Tibial artery (tissue), 4 donors: ENCODE measurements at regions not wholly inside any gene's neighbourhood (a gene's known extent, or its start where the extent isn't known, plus 50 kb on each side); places are given as distances from the start of the nearest gene placed in this dataset.

Experiments
- DNase-seq, 2 donors: peaks; one replicate each; pipeline ENCODE4 v3.0.0-alpha.2; 2019
- H3K27ac ChIP-seq, 2 donors: fragments of 200-600 bp; sonication (generic) in 1 of 2; 1 replicate in 1 of 2; 2 replicates in 1 of 2; pipeline ENCODE4 v1.5.1; 2018 to 2019; ENCODE audit warnings: mild to moderate bottlenecking in 1 of 2
- H3K27me3 ChIP-seq, 2 donors: fragments of 200-600 bp; sonication (generic) in 1 of 2; one replicate each; pipeline versions ENCODE4 v1.5.1 to v1.6.0; 2016 to 2019
- H3K36me3 ChIP-seq, 3 donors: fragments of 200-600 bp; sonication (generic) in 2 of 3; one replicate each; pipeline ENCODE4 v1.5.1; 2016 to 2019; ENCODE audit warnings: mild to moderate bottlenecking in 2 of 3
- H3K4me1 ChIP-seq, 4 donors: fragments of 200-600 bp; sonication (generic) in 2 of 4; 1 replicate in 3 of 4; 2 replicates in 1 of 4; pipeline ENCODE4 v1.5.1; 2016 to 2019
- H3K4me3 ChIP-seq, 2 donors: fragments of 200-600 bp; sonication (generic) in 1 of 2; 1 replicate in 1 of 2; 2 replicates in 1 of 2; pipeline ENCODE4 v1.5.1; 2018 to 2019; ENCODE audit warnings: mild to moderate bottlenecking in 2 of 2
- H3K9me3 ChIP-seq, 3 donors: fragments of 200-600 bp; sonication (generic) in 1 of 3; one replicate each; pipeline ENCODE4 v1.5.1; 2016 to 2019
- intact Hi-C: fragments of 100-400 bp; cut with DNase I; formaldehyde crosslinking; loops from one replicate; pipeline ENCODE4 v1.15.0; 2023; ENCODE audit warnings: low total_unique reads
- TF ChIP-seq, protein P1 (sequence below), 2 experiments: fragments of 200-600 bp in 1 of 2; fragments of 450-650 bp in 1 of 2; IDR thresholded peaks; one replicate each; pipeline ENCODE4 v1.5.1; 2017 to 2019; ENCODE audit warnings: antibody characterized with exemption in 2 of 2, mild to moderate bottlenecking in 1 of 2, moderate library complexity in 1 of 2

DNA sequence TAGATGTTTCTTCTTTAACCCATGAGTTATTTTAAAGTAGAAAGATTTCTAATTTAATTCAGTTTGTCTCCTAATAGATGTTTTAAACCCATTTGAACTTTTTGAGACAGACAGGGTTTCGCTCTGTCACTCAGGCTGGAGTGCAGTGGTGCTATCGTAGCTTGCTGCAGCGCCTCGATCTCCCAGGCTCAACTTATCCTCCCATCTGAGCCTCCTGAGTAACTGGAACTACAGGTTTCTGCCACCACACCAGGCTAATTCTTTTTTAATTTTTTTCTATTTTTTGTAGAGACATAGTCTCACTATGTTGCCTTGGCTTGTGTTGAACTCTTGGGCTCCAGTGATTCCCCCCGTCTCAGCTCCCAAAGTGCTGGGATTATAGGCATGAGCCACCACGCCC lies 53.0 kb upstream of the RAB18 start:
- no peak overlapping the region for H3K27ac ChIP-seq
- no peaks in the 10 kb centered on the region for H3K36me3 ChIP-seq
- H3K9me3 ChIP-seq = no peaks in the 10 kb centered on the region
- TF ChIP-seq, protein P1, sequence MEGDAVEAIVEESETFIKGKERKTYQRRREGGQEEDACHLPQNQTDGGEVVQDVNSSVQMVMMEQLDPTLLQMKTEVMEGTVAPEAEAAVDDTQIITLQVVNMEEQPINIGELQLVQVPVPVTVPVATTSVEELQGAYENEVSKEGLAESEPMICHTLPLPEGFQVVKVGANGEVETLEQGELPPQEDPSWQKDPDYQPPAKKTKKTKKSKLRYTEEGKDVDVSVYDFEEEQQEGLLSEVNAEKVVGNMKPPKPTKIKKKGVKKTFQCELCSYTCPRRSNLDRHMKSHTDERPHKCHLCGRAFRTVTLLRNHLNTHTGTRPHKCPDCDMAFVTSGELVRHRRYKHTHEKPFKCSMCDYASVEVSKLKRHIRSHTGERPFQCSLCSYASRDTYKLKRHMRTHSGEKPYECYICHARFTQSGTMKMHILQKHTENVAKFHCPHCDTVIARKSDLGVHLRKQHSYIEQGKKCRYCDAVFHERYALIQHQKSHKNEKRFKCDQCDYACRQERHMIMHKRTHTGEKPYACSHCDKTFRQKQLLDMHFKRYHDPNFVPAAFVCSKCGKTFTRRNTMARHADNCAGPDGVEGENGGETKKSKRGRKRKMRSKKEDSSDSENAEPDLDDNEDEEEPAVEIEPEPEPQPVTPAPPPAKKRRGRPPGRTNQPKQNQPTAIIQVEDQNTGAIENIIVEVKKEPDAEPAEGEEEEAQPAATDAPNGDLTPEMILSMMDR (IDR thresholded peaks at IDR 0.05) = no peak
- intact Hi-C loops = no loop called here
- no peak overlapping the region for H3K4me3 ChIP-seq
- no peaks in the 10 kb centered on the region for H3K27me3 ChIP-seq
- no peak for DNase-seq
- no peaks in the 10 kb centered on the region for H3K4me1 ChIP-seq

GRCh38 chr10:27450225-27450624 lies 53.9 kb upstream of the RAB18 start:
- intact Hi-C loops = no loop called here
- H3K27ac ChIP-seq = no peak overlapping the region
- H3K4me3 ChIP-seq = no peak overlapping the region
- DNase-seq = no peak
- H3K9me3 ChIP-seq = no peaks in the 10 kb centered on the region
- H3K27me3 ChIP-seq = no peaks in the 10 kb centered on the region
- TF ChIP-seq, protein P1 (IDR thresholded peaks at IDR 0.05) = no peak
- no peaks in the 10 kb centered on the region for H3K36me3 ChIP-seq
- no peaks in the 10 kb centered on the region for H3K4me1 ChIP-seq

DNA sequence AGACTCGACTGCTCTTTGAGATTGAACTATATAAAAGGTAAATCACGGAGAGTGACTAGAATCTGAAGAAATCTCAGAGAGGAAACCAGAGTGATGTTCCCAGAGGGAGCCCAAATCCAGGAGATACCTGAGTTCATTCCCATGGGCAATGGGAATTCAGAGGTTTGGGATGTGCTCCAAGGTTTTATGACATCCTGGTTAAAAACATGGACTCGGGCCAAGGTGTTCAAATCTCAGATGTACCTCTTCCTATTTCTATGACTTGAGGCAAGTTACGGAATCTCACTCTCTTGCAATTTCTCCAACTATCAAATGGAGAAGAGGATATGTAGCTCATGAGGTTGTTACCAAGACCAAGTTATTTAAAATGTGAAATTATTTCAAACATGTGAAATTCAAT lies 54.5 kb upstream of the RAB18 start:
- intact Hi-C loops = loop anchor here (10.0 kb wide), 1 partner anchor 795 kb away; no protein-coding TSS in a partner anchor
- Histone ChIP-seq H3K4me1 (no peaks in the 10 kb centered on the region), H3K4me3 (no peak overlapping the region), H3K9me3 (no peaks in the 10 kb centered on the region), H3K36me3 (no peaks in the 10 kb centered on the region), H3K27me3 (no peaks in the 10 kb centered on the region), H3K27ac (no peak overlapping the region)
- TF ChIP-seq, protein P1 (IDR thresholded peaks at IDR 0.05) = no peak
- no peak for DNase-seq

DNA sequence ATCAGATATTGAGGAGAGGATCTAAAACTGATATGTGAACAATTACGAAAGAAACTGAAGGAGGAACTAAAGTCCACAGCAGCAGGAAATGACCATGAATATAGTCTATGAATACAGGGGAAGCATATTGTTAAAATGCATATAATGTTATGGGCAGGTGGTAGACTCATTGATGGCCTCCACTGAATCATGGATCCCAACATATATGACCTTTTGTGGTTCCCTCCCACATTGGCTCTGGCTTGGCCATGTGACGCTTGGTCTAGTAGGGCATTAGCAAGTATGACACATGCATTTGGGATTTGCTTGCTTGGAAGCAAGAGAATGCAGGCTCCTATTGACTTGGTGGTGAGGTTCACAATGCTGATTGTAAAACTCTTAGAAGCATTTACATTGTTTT lies 55.2 kb upstream of the RAB18 start:
- H3K27me3 ChIP-seq = no peaks in the 10 kb centered on the region
- no peak for DNase-seq
- no peaks in the 10 kb centered on the region for H3K9me3 ChIP-seq
- TF ChIP-seq, protein P1 (IDR thresholded peaks at IDR 0.05) = no peak
- H3K4me3 ChIP-seq = no peak overlapping the region
- intact Hi-C loops = loop anchor here (10.0 kb wide), 1 partner anchor 796 kb away; no protein-coding TSS in a partner anchor
- no peaks in the 10 kb centered on the region for H3K36me3 ChIP-seq
- H3K4me1 ChIP-seq = no peaks in the 10 kb centered on the region
- no peak overlapping the region for H3K27ac ChIP-seq

DNA sequence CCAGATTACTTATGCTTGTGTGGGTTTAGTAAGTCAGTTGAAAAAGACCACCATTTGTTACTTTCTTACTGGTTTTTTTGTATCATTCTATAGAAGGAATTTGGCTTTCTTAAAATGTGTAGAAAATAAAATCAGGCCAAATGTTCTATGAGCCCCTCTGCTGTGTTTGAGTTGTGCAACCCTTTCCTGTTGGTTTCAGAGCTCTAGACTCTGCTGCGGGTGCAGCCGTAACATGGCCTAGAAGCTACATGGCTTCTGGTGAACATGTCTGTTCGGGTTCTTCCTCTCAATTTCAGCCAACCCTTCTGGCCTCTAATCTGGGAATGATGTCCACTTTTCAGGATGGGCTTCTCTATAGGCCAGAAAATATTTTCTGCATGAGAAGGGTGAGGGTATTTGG lies 56.6 kb upstream of the RAB18 start:
- TF ChIP-seq, protein P1 (IDR thresholded peaks at IDR 0.05) = no peak
- no peaks in the 10 kb centered on the region for H3K4me1 ChIP-seq
- no peak for DNase-seq
- no peak overlapping the region for H3K27ac ChIP-seq
- H3K9me3 ChIP-seq = no peaks in the 10 kb centered on the region
- no peaks in the 10 kb centered on the region for H3K27me3 ChIP-seq
- intact Hi-C loops = loop anchor here (10.0 kb wide), 1 partner anchor 797 kb away; no protein-coding TSS in a partner anchor
- H3K36me3 ChIP-seq = no peaks in the 10 kb centered on the region
- H3K4me3 ChIP-seq = no peak overlapping the region
